IMR-90 (cell line): ENCODE measurements at regions not wholly inside any gene's neighbourhood (a gene's known extent, or its start where the extent isn't known, plus 50 kb on each side); places are given as distances from the start of the nearest gene placed in this dataset.

ENCODE experiments used
- ATAC-seq: fragments of 200-7000 bp; cut with Tn5 transposase; 2 replicates; pipeline ENCODE4 v1.9.1; 2020; ENCODE audit warnings: low read depth, mild to moderate bottlenecking, moderate library complexity
- BruUV-seq: library from RNA; stranded (reverse); fragments of 400-500 nt; replicated peaks from 2 replicates; lab custom pipeline; 2021; lab: Mats Ljungman, UMichigan
- CTCF ChIA-PET: fragments of 300-600 bp; formaldehyde crosslinking; extraction: SDS; loops from one replicate; lab custom pipeline; 2021; ENCODE audit warnings: antibody characterized with exemption; lab: Yijun Ruan, JAX
- POLR2A ChIA-PET: fragments of 300-600 bp; sonication (Branson Sonifier 250); formaldehyde crosslinking; loops from one replicate; lab custom pipeline; 2022; ENCODE audit warnings: antibody characterized with exemption; ENCODE audit not compliant: unreplicated experiment; lab: Charles Lee
- DNase-seq: peaks from one replicate; pipeline ENCODE4 v3.0.0; 2013
- H2AFZ ChIP-seq: replicated peaks from 2 replicates; pipeline ENCODE3; 2013; ENCODE audit warnings: low read length, mild to moderate bottlenecking; ENCODE audit not compliant: poor library complexity
- H2AK5ac ChIP-seq: 2 replicates; pipeline ENCODE4 v1.6.1; 2013; ENCODE audit warnings: low read depth, low read length, inconsistent platforms
- H2AK9ac ChIP-seq: replicated peaks from 2 replicates; pipeline ENCODE3; 2013; ENCODE audit warnings: mild to moderate bottlenecking, low read depth, low read length, moderate library complexity; ENCODE audit not compliant: poor library complexity
- H2BK120ac ChIP-seq: 2 replicates; pipeline ENCODE4 v1.6.1; 2013; ENCODE audit warnings: low read depth, low read length, inconsistent platforms
- H2BK15ac ChIP-seq: 3 replicates; pipeline ENCODE4 v1.6.1; 2013; ENCODE audit warnings: low read depth, low read length, inconsistent platforms
- H2BK20ac ChIP-seq: 2 replicates; pipeline ENCODE4 v1.6.1; 2013; ENCODE audit warnings: low read depth, mild to moderate bottlenecking, inconsistent platforms, low read length, moderate library complexity
- H2BK5ac ChIP-seq: 2 replicates; pipeline ENCODE4 v1.6.1; 2013; ENCODE audit warnings: mild to moderate bottlenecking, low read depth, low read length, inconsistent platforms; ENCODE audit not compliant: poor library complexity, severe bottlenecking
- H3K14ac ChIP-seq: replicated peaks from 2 replicates; pipeline ENCODE4 v1.6.1; 2013; ENCODE audit warnings: low read depth, low read length, inconsistent platforms
- H3K18ac ChIP-seq: 2 replicates; pipeline ENCODE4 v1.6.1; 2013; ENCODE audit warnings: low read depth, low read length, control low read depth
- H3K23ac ChIP-seq: 2 replicates; pipeline ENCODE4 v1.6.1; 2013; ENCODE audit warnings: low read depth, low read length, inconsistent platforms
- H3K27ac ChIP-seq: 2 replicates; pipeline ENCODE4 v1.5.1; 2013; ENCODE audit warnings: mild to moderate bottlenecking, control low read depth, low read length; ENCODE audit not compliant: insufficient read depth
- H3K27me3 ChIP-seq: 2 replicates; pipeline ENCODE4 v1.6.1; 2013; ENCODE audit warnings: low read length; ENCODE audit not compliant: control insufficient read depth, insufficient read depth
- H3K36me3 ChIP-seq: 2 replicates; pipeline ENCODE4 v1.6.1; 2013; ENCODE audit warnings: low read length, mixed read lengths; ENCODE audit not compliant: control insufficient read depth, insufficient read depth
- H3K4ac ChIP-seq: 2 replicates; pipeline ENCODE4 v1.6.1; 2013; ENCODE audit warnings: low read depth, low read length, inconsistent platforms
- H3K4me1 ChIP-seq: 2 replicates; pipeline ENCODE4 v1.6.1; 2013; ENCODE audit warnings: low read length, mixed read lengths; ENCODE audit not compliant: control insufficient read depth, insufficient read depth
- H3K4me2 ChIP-seq: 2 replicates; pipeline ENCODE4 v1.6.1; 2013; ENCODE audit warnings: low read depth, mild to moderate bottlenecking, control low read depth, low read length, moderate library complexity
- H3K4me3 ChIP-seq: 2 replicates; pipeline ENCODE4 v1.5.1; 2013; ENCODE audit warnings: low read depth, mild to moderate bottlenecking, control low read depth, low read length, moderate library complexity; ENCODE audit not compliant: insufficient read depth
- H3K56ac ChIP-seq: 2 replicates; pipeline ENCODE4 v1.6.1; 2013; ENCODE audit warnings: low read length, inconsistent platforms; ENCODE audit not compliant: insufficient read depth; ENCODE audit errors: extremely low read depth
- H3K79me1 ChIP-seq, 2 experiments: 2 replicates each; pipeline ENCODE4 v1.6.1; 2013; ENCODE audit warnings: low read length in 2 of 2, inconsistent platforms in 1 of 2, low read depth in 1 of 2
- H3K9ac ChIP-seq: 2 replicates; pipeline ENCODE4 v1.6.1; 2013; ENCODE audit warnings: low read depth, low read length, control low read depth
- H3K9me1 ChIP-seq: 2 replicates; pipeline ENCODE4 v1.6.1; 2013; ENCODE audit warnings: low read length, inconsistent platforms; ENCODE audit not compliant: insufficient read depth
- H3K9me3 ChIP-seq: 2 replicates; pipeline ENCODE4 v1.6.1; 2013; ENCODE audit warnings: low read length; ENCODE audit not compliant: control insufficient read depth, insufficient read depth
- H4K20me1 ChIP-seq: 2 replicates; pipeline ENCODE4 v1.6.1; 2013; ENCODE audit warnings: low read length, inconsistent platforms; ENCODE audit not compliant: insufficient read depth
- H4K5ac ChIP-seq: 2 replicates; pipeline ENCODE4 v1.6.1; 2013; ENCODE audit warnings: mild to moderate bottlenecking, low read depth, low read length, control low read depth
- H4K8ac ChIP-seq, 2 experiments: 2 replicates each; pipeline ENCODE4 v1.6.1; 2013; ENCODE audit warnings: low read depth in 2 of 2, low read length in 2 of 2, control low read depth in 1 of 2, inconsistent platforms in 1 of 2
- H4K91ac ChIP-seq: 2 replicates; pipeline ENCODE4 v1.6.1; 2013; ENCODE audit warnings: low read depth, low read length, inconsistent platforms; ENCODE audit not compliant: insufficient read depth
- CHD1 ChIP-seq: IDR thresholded peaks from 2 replicates; pipeline ENCODE4 v1.6.1; 2012; ENCODE audit warnings: low read depth, low read length, improper control_type of control experiment
- MAZ ChIP-seq: IDR thresholded peaks from 2 replicates; pipeline ENCODE4 v1.6.1; 2012; ENCODE audit warnings: low read depth, mild to moderate bottlenecking, low read length, improper control_type of control experiment, moderate library complexity, borderline replicate concordance
- MXI1 ChIP-seq: IDR thresholded peaks from 2 replicates; pipeline ENCODE4 v1.6.1; 2012; ENCODE audit warnings: low read depth, mild to moderate bottlenecking, low read length, moderate library complexity, borderline replicate concordance
- POLR2A ChIP-seq: IDR thresholded peaks from 2 replicates; pipeline ENCODE4 v1.6.1; 2012; ENCODE audit warnings: mild to moderate bottlenecking, low read depth, low read length
- RAD21 ChIP-seq: IDR thresholded peaks from 2 replicates; pipeline ENCODE4 v1.6.1; 2012; ENCODE audit warnings: low read length, improper control_type of control experiment
- RFX5 ChIP-seq: IDR thresholded peaks from 2 replicates; pipeline ENCODE4 v1.8.0; 2012; ENCODE audit warnings: low read depth, mild to moderate bottlenecking, low read length, moderate library complexity
- SMC3 ChIP-seq: fragments of 150-350 bp; IDR thresholded peaks from 2 replicates; pipeline ENCODE4 v1.6.1; 2016; ENCODE audit warnings: low read depth, mild to moderate bottlenecking, antibody characterized with exemption, low read length, moderate library complexity
- WGBS, 2 experiments: methylation state at CpG; one replicate each; pipeline versions ENCODE4 v1.1.5 to v1.1.7; 2013; ENCODE audit warnings: missing lambda C conversion rate in 2 of 2; ENCODE audit not compliant: insufficient read length in 1 of 2; ENCODE audit errors: extremely low coverage in 2 of 2; 5-methylcytosine and 5-hydroxymethylcytosine counted together
- dilution Hi-C: fragments of 300-500 bp; cut with HindIII; formaldehyde crosslinking; loops from one replicate; pipeline ENCODE4 v1.14.3; 2018; ENCODE audit warnings: low sequenced_read_pairs; ENCODE audit not compliant: unreplicated experiment
- in situ Hi-C: fragments of 300-500 bp; cut with MboI; formaldehyde crosslinking; loops from 3 replicates; pipeline ENCODE4 v1.14.3; 2019; ENCODE audit warnings: low sequenced_read_pairs, inconsistent platforms, mixed read lengths
- intact Hi-C: fragments of 100-400 bp; cut with micrococcal nuclease; formaldehyde crosslinking; loops from 2 replicates; pipeline ENCODE4 v1.10.0; 2022
- TF ChIP-seq, protein P1 (sequence below): conservative IDR thresholded peaks from 2 replicates; pipeline ENCODE4 v1.5.1; 2012; ENCODE audit warnings: mild to moderate bottlenecking, low read depth, low read length, improper control_type of control experiment
- TF ChIP-seq, protein P2 (sequence below): fragments of 150-350 bp; IDR thresholded peaks from 2 replicates; pipeline ENCODE4 v1.6.1; 2017; ENCODE audit warnings: mild to moderate bottlenecking, antibody characterized with exemption, low read length, low read depth

DNA sequence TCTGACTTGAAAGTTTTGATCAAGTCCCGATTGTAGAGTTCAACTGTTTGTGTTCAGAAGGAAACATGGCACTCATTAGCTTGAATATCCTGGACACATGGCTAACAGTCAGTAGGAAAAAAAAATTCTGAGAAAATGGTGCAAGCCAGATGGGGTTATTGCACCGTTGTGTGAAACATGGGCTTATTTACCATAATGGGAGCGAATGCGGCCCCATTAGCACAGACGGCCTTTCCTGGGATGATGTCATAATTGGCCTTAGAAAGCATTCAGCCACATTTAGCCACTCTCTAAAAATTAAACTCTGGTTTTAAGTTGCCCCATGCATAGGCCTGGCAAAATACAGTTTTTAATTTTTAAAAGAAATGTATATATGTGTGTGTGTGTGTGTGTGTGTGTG, 112.1 kb downstream of the IRX2 start:
- Histone ChIP-seq H2BK120ac (no peak overlapping the region), H3K56ac (no peak overlapping the region), H3K9ac (no peak overlapping the region), H3K27ac (no peak overlapping the region), H3K4ac (no peak overlapping the region), H3K4me1 (no peaks in the 10 kb centered on the region), H2BK20ac (no peak overlapping the region), H3K14ac (no peak overlapping the region), H3K9me3 (peaks cover 46% of the 10 kb centered on the region), H2AK5ac (no peak overlapping the region), H3K4me3 (no peak overlapping the region), H4K91ac (no peak overlapping the region), H2BK5ac (no peak overlapping the region), H2AK9ac (no peak overlapping the region), H3K79me1 (no peaks in the 10 kb centered on the region), H2AFZ (no peak overlapping the region), H3K23ac (no peak overlapping the region), H3K4me2 (no peak overlapping the region), H3K36me3 (no peaks in the 10 kb centered on the region), H2BK15ac (no peak overlapping the region), H3K18ac (no peak overlapping the region), H3K27me3 (no peaks in the 10 kb centered on the region), H3K9me1 (no peaks in the 10 kb centered on the region), H4K20me1 (no peaks in the 10 kb centered on the region), H4K8ac (no peak overlapping the region), H4K5ac (no peak overlapping the region)
- intact Hi-C loops (no loop called here), in situ Hi-C loops (no loop called here), dilution Hi-C loops (no loop called here)
- ChIA-PET CTCF (no interaction called here), POLR2A (no interaction called here)
- TF ChIP-seq MAZ (no peak), POLR2A (no peak), CHD1 (no peak), SMC3 (no peak), RAD21 (no peak), MXI1 (no peak), RFX5 (no peak)
- TF ChIP-seq, protein P1, sequence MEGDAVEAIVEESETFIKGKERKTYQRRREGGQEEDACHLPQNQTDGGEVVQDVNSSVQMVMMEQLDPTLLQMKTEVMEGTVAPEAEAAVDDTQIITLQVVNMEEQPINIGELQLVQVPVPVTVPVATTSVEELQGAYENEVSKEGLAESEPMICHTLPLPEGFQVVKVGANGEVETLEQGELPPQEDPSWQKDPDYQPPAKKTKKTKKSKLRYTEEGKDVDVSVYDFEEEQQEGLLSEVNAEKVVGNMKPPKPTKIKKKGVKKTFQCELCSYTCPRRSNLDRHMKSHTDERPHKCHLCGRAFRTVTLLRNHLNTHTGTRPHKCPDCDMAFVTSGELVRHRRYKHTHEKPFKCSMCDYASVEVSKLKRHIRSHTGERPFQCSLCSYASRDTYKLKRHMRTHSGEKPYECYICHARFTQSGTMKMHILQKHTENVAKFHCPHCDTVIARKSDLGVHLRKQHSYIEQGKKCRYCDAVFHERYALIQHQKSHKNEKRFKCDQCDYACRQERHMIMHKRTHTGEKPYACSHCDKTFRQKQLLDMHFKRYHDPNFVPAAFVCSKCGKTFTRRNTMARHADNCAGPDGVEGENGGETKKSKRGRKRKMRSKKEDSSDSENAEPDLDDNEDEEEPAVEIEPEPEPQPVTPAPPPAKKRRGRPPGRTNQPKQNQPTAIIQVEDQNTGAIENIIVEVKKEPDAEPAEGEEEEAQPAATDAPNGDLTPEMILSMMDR = no peak
- TF ChIP-seq, protein P2, sequence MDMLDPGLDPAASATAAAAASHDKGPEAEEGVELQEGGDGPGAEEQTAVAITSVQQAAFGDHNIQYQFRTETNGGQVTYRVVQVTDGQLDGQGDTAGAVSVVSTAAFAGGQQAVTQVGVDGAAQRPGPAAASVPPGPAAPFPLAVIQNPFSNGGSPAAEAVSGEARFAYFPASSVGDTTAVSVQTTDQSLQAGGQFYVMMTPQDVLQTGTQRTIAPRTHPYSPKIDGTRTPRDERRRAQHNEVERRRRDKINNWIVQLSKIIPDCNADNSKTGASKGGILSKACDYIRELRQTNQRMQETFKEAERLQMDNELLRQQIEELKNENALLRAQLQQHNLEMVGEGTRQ = no peak
- DNase-seq (no peak), ATAC-seq (no peak)
- 60% methylated on average over 3 of the region's 5 CpGs; no CpG with 5 or more reads in 1 of the 2 experiments for WGBS, 2 experiments
- BruUV-seq = no TSS peak
